PC-3 (cell line): ENCODE measurements at regions not wholly inside any gene's neighbourhood (a gene's known extent, or its start where the extent isn't known, plus 50 kb on each side); places are given as distances from the start of the nearest gene placed in this dataset.

Experiments
- ATAC-seq: fragments of 200-7000 bp; cut with Tn5 transposase; 2 replicates; pipeline ENCODE4 v1.9.1; 2020; ENCODE audit warnings: mild to moderate bottlenecking, moderate library complexity
- BruUV-seq: library from RNA; stranded (reverse); fragments of 400-500 nt; replicated peaks from 2 replicates; lab custom pipeline; 2021; lab: Mats Ljungman, UMichigan
- CTCF ChIA-PET: fragments of 300-600 bp; sonication (Branson Sonifier 250); formaldehyde crosslinking; loops from one replicate; lab custom pipeline; 2022; ENCODE audit warnings: antibody characterized with exemption; lab: Charles Lee
- POLR2A ChIA-PET: fragments of 300-600 bp; sonication (Branson Sonifier 250); formaldehyde crosslinking; loops from one replicate; lab custom pipeline; 2022; ENCODE audit warnings: antibody characterized with exemption; ENCODE audit not compliant: unreplicated experiment; lab: Charles Lee
- DNase-seq: peaks from one replicate; pipeline ENCODE4 v3.0.0-alpha.2; 2015
- H2AFZ ChIP-seq: fragments of 300-600 bp; sonication (generic); 2 replicates; pipeline ENCODE4 v1.6.0; 2016; ENCODE audit warnings: antibody characterized with exemption, low read length
- H3F3A ChIP-seq: fragments of 300-600 bp; sonication (generic); one replicate; pipeline ENCODE4 v1.6.0; 2017; ENCODE audit warnings: antibody characterized with exemption, low read length, control low read depth, mild to moderate bottlenecking; ENCODE audit not compliant: unreplicated experiment
- H3K27ac ChIP-seq: fragments of 300-600 bp; sonication (generic); 2 replicates; pipeline ENCODE4 v1.5.1; 2016; ENCODE audit warnings: mild to moderate bottlenecking, low read length
- H3K27me3 ChIP-seq: fragments of 300-600 bp; sonication (generic); 2 replicates; pipeline ENCODE4 v1.6.1; 2016; ENCODE audit warnings: low read length, mixed read lengths
- H3K36me3 ChIP-seq: fragments of 300-600 bp; sonication (generic); 2 replicates; pipeline ENCODE4 v1.6.1; 2016; ENCODE audit warnings: low read depth, mixed run types, low read length, mixed read lengths
- H3K4me1 ChIP-seq: fragments of 300-600 bp; sonication (generic); 2 replicates; pipeline ENCODE4 v1.5.1; 2016; ENCODE audit warnings: low read length; ENCODE audit not compliant: insufficient read depth
- H3K4me2 ChIP-seq: fragments of 300-600 bp; sonication (generic); 2 replicates; pipeline ENCODE4 v1.6.0; 2016; ENCODE audit warnings: low read length
- H3K4me3 ChIP-seq: fragments of 300-600 bp; sonication (generic); 2 replicates; pipeline ENCODE4 v1.5.1; 2016; ENCODE audit warnings: mild to moderate bottlenecking, low read length, mixed read lengths
- H3K79me2 ChIP-seq: fragments of 300-600 bp; sonication (generic); 2 replicates; pipeline ENCODE4 v1.6.1; 2017; ENCODE audit warnings: low read length, mixed read lengths
- H3K9ac ChIP-seq: fragments of 300-600 bp; sonication (generic); 2 replicates; pipeline ENCODE4 v1.6.0; 2016; ENCODE audit warnings: mild to moderate bottlenecking, low read length
- H3K9me2 ChIP-seq: fragments of 300-600 bp; sonication (generic); replicated peaks from 2 replicates; pipeline ENCODE4 v1.6.1; 2016; ENCODE audit warnings: mixed run types, low read length, mixed read lengths
- H3K9me3 ChIP-seq: fragments of 300-600 bp; sonication (generic); 2 replicates; pipeline ENCODE4 v1.6.1; 2016; ENCODE audit warnings: low read length, mixed read lengths
- H4K20me1 ChIP-seq: fragments of 300-600 bp; sonication (generic); 2 replicates; pipeline ENCODE4 v1.6.1; 2016; ENCODE audit warnings: low read length, mixed read lengths
- CTCF ChIP-seq: fragments of 300-600 bp; sonication (generic); conservative IDR thresholded peaks from 2 replicates; pipeline ENCODE4 v1.5.1; 2017; ENCODE audit warnings: antibody characterized with exemption, low read depth, mild to moderate bottlenecking, low read length
- EZH2 ChIP-seq: fragments of 300-600 bp; sonication (generic); IDR thresholded peaks from one replicate; pipeline ENCODE4 v1.6.1; 2017; ENCODE audit warnings: antibody characterized with exemption, mild to moderate bottlenecking, low read length; ENCODE audit not compliant: unreplicated experiment
- EZH2phosphoT487 ChIP-seq: fragments of 300-600 bp; sonication (generic); IDR thresholded peaks from 2 replicates; pipeline ENCODE4 v1.6.1; 2018; ENCODE audit warnings: mild to moderate bottlenecking, antibody characterized with exemption, low read length, borderline replicate concordance
- intact Hi-C: fragments of 100-400 bp; cut with micrococcal nuclease; formaldehyde crosslinking; loops from 2 replicates; pipeline ENCODE4 v1.9.0; 2023

DNA sequence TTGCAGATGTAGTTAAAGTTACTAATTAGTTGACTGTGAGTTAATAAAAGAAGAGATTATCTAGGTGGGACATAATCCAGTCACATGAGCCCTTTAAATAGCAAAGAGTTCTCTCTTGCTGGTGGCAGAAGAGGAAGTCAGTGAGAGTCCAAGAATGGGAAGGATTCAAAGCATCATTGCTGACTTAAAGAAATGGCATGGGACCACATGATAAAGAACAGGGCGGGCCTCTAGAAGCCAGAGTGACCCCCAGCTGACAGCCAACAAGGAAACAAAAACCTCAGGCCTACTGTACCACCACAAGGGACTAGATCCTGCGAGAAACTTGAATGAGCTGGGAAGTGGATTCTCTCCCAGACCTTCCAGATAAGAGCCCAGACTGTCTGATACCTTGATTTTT, 447.2 kb upstream of the CCDC54 start:
- H3K9me3 ChIP-seq: no peaks in the 10 kb centered on the region
- H3K9ac ChIP-seq: no peak overlapping the region
- H3F3A ChIP-seq: no peaks in the 10 kb centered on the region
- no peaks in the 10 kb centered on the region for H3K27me3 ChIP-seq
- H3K4me1 ChIP-seq: no peaks in the 10 kb centered on the region
- H3K9me2 ChIP-seq: no peaks in the 10 kb centered on the region
- H3K27ac ChIP-seq: no peak overlapping the region
- CTCF ChIA-PET: no interaction called here
- no peak for TF ChIP-seq CTCF
- no peak for TF ChIP-seq EZH2phosphoT487
- no peak for TF ChIP-seq EZH2
- BruUV-seq: no TSS peak
- no peaks in the 10 kb centered on the region for H4K20me1 ChIP-seq
- no peak overlapping the region for H3K4me3 ChIP-seq
- H2AFZ ChIP-seq: no peak overlapping the region
- no peaks in the 10 kb centered on the region for H3K79me2 ChIP-seq
- H3K36me3 ChIP-seq: no peaks in the 10 kb centered on the region
- ATAC-seq (no peak), DNase-seq (no peak)
- H3K4me2 ChIP-seq: no peak overlapping the region
- intact Hi-C loops: no loop called here
- POLR2A ChIA-PET: no interaction called here

DNA sequence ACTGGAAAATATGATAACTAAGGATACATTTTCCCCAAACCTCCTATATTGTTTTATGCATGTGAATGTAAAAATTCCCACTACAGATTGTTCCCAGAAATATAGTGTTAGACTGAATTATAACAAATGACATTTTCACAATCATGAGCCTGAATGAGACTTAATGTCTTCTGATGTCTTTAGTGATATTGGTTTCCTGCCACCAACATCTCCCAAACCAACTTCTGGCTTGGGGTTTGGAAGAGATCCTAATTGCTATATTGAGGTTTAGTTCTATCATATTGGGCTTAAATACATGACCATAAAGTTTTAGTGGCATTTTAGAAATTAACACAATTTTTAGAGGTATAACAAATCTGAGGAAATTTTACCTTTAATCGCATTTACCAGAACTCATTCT, 445.3 kb upstream of the CCDC54 start:
- no peaks in the 10 kb centered on the region for H3K9me3 ChIP-seq
- H3K79me2 ChIP-seq: no peaks in the 10 kb centered on the region
- ChIA-PET CTCF (no interaction called here), POLR2A (no interaction called here)
- no peaks in the 10 kb centered on the region for H3K36me3 ChIP-seq
- no peaks in the 10 kb centered on the region for H3K9me2 ChIP-seq
- DNase-seq: no peak
- H3K27me3 ChIP-seq: no peaks in the 10 kb centered on the region
- H3F3A ChIP-seq: no peaks in the 10 kb centered on the region
- no peak overlapping the region for H3K27ac ChIP-seq
- no peak overlapping the region for H2AFZ ChIP-seq
- no peak for ATAC-seq
- H4K20me1 ChIP-seq: no peaks in the 10 kb centered on the region
- intact Hi-C loops: no loop called here
- H3K4me2 ChIP-seq: no peak overlapping the region
- no peak overlapping the region for H3K4me3 ChIP-seq
- TF ChIP-seq EZH2: no peak
- no peak for TF ChIP-seq EZH2phosphoT487
- no peak for TF ChIP-seq CTCF
- no peaks in the 10 kb centered on the region for H3K4me1 ChIP-seq
- no TSS peak for BruUV-seq
- no peak overlapping the region for H3K9ac ChIP-seq

DNA sequence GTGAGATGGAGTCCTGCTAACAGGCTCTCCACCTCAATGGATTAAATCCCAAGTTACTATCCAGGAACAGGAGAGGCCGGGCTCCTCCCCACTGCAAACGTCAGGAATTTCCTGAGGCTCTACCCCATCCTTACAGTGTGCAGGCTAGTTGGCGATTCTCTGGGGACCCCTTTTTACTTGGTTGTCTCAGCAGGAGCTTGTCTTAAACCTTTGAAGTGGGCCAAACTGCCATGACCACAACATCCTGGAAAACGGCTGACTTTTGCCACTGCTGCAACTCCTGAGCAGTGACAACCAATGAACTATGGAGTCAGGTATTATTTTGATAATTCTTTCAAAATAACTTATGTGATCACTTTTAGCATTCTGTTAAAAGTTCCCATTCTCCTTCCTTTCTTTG, 440.9 kb upstream of the CCDC54 start:
- H4K20me1 ChIP-seq: no peaks in the 10 kb centered on the region
- DNase-seq: no peak
- H3K4me1 ChIP-seq: no peaks in the 10 kb centered on the region
- no peak overlapping the region for H3K4me3 ChIP-seq
- H3K27ac ChIP-seq: no peak overlapping the region
- no TSS peak for BruUV-seq
- intact Hi-C loops: no loop called here
- ChIA-PET POLR2A (no interaction called here), CTCF (no interaction called here)
- no peaks in the 10 kb centered on the region for H3K79me2 ChIP-seq
- no peaks in the 10 kb centered on the region for H3K36me3 ChIP-seq
- TF ChIP-seq CTCF (no peak), EZH2 (no peak), EZH2phosphoT487 (no peak)
- no peaks in the 10 kb centered on the region for H3K27me3 ChIP-seq
- no peaks in the 10 kb centered on the region for H3K9me3 ChIP-seq
- H3K9ac ChIP-seq: no peak overlapping the region
- H3K9me2 ChIP-seq: no peaks in the 10 kb centered on the region
- no peak overlapping the region for H3K4me2 ChIP-seq
- H3F3A ChIP-seq: no peaks in the 10 kb centered on the region
- no peak for ATAC-seq
- H2AFZ ChIP-seq: no peak overlapping the region
